HG03520 (cell line): ENCODE measurements at regions not wholly inside any gene's neighbourhood (a gene's known extent, or its start where the extent isn't known, plus 50 kb on each side); places are given as distances from the start of the nearest gene placed in this dataset.

ENCODE experiments used
- ATAC-seq: cut with Tn5 transposase; IDR thresholded peaks from one replicate; pipeline ENCODE4 v1.9.1; 2021; ENCODE audit warnings: mild to moderate bottlenecking, moderate library complexity; ENCODE audit not compliant: unreplicated experiment

DNA sequence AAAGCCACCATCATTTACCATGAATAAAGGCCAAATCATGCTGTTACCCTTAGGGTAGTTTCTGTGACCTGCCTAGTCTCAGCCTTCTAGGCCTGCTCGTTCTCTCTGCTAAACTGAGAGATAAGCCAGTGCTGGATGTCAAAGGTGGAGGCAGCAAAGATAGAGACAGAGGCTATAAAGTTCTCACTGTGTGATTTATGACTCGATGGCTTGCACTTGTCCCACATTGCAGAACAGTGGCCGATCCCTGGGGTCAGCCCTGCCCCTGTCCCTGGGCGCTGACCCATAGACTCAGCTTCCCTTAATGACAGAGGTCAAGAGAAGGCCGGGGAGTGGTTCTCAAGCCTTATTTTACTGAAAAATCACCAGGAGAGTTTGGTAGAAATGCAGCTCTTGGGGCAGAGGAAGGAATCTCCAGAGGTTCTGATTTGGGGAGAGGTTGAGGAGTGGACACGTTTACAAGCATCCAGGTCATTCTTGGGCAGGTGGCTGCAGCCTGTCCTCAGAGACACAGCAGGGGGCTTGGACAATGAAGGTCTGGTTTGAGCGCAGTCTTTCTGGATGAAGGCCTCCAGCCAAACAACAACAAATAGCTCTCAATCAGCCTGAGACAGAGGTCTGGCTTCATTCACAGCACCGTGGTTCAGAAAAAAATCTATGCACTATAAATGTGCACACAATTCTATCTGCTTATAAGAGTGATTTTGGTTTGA lies 143.5 kb downstream of the ACKR3 start:
- ATAC-seq, result no peak

DNA sequence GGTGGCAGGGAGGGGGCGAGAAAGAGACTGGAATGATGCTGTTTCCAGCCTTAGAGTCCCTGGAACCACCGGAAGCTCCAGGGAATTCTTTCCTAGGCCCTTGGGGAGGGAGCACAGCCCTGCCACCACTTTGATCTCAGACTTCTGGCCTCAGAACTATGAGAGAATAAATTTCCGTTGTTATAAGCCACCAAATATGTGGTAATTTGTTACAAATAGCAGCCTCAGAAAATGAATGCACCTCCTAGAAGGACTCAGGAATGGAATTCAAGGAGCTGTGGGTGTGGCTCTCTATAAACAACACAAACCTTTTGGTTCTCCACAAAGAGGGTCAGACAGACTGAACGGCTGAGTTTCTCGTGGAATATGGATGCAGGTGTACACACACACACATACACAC lies 144.5 kb downstream of the ACKR3 start:
- ATAC-seq, result no peak

DNA sequence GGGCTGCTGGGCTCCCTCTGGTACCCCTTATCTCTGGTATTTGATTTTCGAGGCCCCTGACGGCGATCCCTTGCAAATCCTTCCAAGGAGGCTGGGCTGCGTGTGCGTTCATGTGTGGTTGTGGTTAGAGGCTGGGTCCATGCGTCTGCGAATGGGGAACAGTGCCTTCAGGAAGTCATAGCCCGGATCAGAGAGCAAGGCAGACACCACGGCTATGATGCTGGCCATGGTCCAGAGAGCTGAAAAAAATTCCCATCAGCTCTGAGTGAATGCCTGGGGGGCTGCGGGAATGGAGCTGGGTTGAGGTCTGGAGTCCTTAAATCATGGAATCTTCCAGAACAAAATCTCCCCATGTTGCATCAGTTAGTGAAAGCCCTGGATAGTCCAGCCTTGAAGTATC lies 145.5 kb downstream of the ACKR3 start:
- ATAC-seq, result no peak

DNA sequence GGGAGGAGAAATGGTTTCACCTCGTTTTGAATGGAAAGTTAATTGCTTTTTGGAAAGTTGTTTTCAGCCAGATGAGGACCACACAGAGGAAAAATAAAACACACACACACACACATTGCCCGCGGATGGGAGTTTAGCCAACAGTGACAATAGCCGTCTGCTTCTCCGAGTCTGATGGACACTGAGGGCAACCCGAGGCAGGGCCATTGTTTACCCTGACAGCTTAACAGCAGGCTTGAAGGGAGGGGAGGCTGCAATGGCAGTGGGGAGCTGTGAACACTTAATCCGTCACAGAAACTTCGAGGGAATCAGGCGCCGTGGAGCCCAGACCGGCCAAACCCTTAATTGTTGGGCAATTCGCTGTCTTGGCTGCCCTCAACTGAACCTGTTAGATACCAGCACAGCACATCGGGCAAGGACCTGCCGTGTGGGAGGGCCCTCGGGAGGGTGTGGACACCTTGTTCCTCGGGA lies 145.9 kb downstream of the ACKR3 start:
- ATAC-seq, result no peak

DNA sequence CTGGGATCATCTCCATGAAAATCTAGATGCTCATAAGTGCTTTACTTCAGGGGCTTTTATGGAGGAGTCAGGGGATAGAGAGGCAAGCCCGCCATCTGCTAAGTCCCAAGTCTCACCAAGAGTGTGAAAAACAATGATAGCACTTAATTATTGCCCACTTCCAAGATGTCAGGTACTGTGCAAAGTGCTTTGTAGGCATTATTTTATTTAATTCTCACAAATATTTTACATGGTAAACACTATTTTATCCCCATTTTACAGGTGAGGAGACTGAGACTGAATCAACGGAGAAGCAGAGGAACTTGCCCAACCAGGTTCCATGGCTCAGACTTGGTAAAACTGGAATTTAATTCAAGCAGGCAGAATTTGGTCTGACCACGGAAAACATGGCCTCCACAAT lies 147.5 kb downstream of the ACKR3 start:
- ATAC-seq, result no peak

DNA sequence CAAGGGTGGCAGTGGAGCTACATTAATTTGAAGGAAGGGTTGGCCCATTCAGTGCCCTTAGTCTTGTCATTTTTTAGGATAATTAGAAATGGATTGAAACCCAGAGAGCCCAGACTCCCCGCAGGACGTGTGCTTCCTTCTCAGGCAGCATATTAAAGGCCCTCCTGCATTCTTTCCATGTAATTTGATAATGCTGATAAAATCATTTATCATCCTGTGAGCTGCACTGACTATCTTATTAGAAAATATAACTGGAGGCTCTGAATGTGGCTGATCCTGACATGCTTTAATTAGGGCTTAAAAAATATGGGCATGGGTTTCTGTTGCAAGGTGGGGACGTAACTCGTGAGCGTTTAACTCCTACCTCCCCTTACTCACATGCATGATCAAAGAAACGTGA lies 148.1 kb downstream of the ACKR3 start:
- no peak for ATAC-seq

DNA sequence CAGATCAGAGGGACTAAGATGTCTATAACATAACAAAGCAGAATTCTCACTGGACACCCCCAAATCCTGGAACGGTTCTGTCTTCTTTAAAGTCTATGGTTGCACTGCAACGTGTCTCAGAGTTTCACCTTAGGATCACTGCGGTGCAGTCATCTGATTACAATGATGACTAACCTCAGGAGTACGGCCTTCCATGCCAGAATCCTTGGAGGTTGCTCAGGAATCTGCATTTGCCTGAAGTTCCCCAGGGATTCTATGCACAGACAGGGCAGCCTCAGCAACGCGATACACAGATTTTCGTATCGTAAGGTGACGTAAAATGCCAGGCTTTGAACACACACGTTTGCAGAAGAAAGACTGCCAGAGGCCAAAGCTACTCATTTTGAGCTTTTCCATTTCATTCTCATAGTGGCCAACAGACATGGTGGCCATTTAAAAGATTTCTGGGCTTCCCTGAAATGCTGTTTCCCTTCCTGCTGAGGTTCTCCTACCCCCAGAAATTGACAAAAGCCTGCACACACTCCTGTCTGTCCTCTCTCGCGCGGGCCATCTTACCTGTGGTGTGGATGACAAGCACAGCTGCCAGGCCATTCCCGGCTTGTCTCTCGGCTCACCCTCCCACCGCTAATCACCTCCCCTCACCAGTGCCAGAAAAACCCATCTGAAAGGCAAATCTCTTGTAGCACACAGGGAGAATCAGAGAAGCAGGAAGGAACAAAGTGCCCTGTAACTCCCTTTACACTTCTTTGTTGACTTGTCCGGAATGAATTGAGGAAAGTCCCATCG lies 148.8 kb downstream of the ACKR3 start:
- ATAC-seq, result no peak

DNA sequence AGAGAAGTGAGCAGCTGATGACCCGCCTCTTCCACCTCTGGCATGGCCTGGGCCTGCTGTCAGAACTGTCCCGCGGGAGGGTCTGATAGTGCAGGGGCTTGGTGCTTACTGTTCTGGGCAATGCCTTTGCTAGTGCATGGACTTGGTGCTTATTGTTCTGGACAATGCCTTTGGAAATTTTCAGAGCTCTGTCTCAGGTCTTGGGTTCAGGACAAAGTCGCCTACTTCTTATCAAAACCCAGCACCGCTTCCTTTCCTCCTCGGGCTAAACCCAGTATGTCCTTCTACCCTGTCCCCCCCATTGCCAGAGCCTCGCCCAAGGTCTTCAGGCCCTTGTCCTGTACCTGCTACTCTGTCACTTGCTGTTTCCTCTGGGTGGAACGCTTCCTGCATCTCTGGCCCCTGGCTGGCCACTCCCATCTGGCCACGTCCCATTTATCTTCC lies 149.6 kb downstream of the ACKR3 start:
- ATAC-seq, result no peak

DNA sequence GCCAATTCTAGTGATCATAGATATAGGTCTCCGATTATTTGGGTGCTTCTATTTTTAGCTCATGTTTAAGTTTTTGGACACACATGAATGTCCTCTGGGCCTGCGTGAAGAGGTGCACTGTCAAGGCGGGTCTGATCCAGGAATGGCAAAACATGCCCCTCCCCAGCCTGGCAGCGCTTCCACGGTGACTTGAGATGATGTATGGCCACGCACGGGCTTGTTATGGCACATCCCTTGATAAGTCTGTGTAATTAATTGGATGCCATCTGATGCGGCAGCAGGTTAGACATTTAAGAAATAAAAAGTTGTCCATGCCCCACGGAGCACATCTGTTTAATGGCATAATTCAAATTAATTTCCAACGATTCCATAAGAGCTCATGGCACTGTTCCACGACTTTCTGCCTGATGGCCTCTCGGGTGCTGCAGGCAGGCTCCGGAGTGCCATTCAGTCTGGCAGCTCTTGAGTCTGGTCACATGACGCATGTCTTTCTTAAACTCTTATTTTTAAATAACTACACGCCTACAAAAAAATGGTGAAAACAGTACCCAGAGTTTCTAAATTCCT lies 151.4 kb downstream of the ACKR3 start:
- ATAC-seq, result no peak

DNA sequence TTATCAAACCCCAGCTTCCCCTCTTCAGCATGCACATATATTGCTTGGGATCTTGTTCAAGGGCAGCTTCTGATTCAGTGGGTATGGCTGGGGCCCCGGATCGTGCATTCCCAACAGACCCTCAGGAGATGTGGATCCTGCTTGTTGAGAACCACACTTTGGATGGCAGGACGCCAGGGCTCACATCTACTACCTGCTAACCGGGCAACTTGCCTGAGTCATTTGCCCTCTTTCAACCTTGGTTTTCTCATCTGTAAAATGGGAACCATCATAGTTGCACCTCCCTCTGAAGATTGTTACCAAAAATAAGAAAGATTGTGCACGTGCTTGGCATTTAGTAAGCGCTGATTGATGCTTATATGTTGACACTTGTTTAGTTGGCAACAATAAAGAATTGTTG lies 154.6 kb downstream of the ACKR3 start:
- ATAC-seq, result no peak

DNA sequence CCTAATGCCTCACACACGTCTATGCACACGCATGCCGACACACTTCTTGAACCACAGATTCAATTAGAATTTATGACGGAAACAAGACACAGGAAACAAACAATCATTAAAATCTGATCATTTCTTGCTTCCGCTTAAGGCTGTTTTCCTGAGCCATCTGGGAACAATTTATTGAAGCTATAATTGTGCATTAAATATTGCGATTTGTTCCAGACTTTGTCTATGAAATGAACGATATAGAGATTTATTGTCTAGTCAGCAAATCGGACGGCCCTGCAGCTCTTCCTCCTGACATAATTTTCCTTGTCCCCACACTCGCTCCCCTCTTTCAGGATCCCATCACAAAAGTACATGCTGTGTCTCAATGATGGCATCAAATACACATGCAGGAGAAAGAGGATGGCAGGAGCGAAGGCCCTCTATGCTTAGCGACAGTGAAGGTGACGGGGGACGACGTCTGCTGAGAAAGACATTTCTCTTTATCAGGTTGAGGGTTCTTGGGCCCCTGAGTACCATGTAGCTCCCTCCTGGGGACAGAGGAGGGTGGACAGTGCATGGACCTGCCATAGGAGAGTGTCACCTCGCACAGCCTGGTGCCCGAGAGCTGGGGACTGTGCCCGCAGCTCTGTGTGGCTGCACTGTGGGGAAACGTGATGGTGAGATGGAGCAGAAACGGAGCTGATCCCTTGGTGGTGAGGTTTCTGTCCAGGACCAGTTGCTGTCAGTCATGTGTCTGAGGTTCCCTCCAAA lies 157.3 kb downstream of the ACKR3 start:
- ATAC-seq, result no peak

DNA sequence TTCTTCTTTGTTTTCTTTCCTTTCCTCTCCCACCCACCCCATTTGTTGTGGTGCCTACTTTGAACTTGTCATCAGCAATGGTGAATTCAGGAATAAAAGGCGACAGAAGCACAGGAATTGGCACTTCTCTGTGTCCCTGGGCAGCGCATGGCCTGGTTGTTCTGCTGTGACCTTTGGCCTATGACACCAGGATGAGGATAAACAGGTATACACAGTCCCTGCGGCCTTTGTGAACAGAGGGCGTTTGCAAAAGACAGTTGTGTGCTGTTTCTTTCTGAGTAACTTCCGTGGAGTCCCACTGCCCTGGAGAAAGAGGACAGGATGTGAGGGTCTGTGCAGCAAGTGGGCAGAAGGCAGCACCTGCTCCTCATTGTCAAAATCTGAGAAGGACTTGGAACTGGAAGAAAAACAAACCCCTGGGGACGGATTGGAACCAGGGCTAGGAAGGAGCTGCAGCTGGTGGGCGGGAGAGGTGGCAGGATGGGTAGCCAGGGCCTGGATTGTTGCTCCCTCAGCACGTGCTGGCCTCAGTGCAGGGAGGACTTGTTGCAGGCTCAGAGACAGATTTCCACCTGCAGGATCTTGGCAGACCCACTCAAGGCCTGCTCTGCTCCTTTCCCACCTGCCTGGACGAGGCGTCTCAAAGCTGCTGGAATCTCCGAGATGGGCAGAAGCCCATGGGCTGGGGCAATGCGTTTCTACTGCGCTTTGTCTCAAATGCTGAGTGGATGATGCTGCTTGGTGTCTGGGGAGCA lies 159.5 kb downstream of the ACKR3 start:
- no peak for ATAC-seq

DNA sequence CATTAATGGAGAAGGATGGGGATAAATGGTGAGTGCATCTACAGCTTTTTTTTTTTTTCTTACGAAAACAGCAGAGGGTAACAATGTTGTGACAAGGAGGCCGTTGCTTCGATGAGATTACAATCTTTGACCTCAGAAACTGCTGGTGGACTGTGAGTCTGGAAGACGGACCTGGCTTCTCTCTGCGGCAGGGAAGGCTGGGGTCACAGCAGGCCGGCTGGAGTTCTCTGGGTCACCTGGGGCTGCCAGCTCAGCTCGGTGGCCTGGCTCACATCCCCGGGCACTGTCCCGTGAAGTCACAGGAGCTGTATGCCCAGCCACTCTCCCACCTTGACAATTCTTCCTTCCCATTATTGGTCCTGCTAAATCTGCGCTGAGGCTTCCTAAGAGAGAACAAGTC lies 160.8 kb downstream of the ACKR3 start:
- no peak for ATAC-seq

DNA sequence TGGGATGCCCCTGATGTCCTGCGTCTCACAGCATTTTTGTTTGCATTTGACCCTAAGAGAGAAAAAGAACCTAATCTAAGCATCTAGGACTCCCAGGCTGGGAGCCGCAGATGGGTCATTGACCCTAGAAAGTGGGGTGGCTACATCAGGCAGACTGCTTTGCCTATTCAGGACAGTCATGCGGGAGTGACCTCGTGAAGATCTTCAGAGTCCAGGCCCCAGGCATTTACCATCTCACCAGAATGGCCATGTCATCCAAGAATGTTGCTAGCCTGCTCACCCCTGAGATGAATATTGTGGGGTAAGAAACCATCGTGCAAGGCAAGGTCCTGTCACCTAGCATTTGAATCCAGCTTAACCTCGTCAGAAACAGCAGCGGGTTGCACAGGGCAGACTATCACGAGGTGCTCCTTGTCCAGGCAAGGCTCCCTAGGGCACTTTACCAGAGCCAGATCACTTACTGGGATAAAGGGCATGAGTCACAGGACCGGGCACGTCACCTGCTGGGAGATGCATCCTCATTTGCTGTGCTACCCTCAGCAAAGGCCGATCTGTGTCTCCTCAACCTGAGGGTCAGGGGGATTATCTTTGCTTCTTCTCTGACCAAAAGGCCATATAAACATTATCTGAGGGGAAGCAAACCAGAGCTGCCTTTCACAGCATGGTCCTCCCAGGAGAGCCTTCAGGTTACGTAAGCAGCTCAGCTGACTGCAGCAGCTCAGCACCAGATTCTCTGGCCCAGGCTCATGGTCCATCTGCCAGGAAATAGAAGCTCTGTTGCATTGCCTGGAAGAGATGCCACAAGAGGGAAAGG lies 162.3 kb downstream of the ACKR3 start:
- ATAC-seq, result no peak

DNA sequence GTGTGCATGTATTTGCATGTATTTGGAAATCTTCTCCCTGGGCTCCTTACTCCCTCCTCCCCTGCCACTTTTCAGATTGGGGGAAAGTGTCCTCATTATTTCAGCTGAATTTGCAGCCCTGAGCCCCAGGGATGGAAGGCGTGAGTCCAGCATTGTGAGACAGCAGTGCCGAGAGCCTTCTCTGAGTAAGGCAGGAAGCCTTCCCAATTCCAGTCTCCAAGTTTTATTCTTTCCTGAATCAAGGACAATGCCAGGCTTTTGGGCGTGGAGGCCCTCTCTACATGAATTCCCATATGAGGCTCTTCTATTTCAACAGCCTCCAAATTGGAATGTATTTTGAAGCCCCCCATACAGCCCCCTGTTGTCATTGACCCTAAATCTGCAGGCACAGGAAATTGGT lies 163.5 kb downstream of the ACKR3 start:
- ATAC-seq, result no peak

DNA sequence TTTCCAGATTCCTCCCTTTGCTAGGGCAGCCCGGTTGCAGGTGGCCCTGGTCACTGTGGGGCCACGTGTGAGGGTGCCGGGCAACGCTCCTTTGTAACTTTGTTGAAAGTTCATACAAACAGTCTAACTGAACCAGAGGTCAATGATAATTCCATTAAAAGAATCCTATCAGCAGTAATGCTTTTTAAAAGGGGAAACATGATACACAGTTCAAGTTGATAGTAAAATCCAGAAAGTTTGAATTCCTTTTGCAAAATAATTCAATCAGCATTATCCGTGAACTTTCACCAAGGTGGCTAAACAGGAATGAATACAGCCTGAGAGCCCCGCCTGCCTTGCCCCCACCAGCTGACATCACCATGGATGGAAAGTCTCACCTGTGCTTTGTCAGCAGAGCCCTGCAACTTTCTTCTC lies 166.2 kb downstream of the ACKR3 start:
- ATAC-seq, result no peak

DNA sequence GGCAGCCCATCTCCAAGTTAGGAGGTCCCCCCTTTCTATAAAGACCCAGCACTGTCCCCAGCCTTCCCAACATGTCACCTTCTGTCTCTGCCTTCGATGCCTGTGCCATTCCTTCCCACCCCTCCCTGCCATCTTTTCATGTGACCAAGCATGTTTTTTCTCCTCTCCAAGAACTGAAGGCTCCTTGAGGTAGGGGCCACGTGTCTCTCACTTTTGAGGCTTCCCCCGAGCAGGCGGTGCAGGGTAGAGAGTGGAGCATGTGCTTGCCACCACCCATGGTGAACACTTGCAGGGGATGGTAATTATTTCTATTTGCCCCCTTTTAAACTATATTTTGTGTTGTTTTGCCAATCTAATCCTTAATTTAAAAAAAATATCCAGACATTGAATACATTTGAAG lies 168.4 kb downstream of the ACKR3 start:
- no peak for ATAC-seq

DNA sequence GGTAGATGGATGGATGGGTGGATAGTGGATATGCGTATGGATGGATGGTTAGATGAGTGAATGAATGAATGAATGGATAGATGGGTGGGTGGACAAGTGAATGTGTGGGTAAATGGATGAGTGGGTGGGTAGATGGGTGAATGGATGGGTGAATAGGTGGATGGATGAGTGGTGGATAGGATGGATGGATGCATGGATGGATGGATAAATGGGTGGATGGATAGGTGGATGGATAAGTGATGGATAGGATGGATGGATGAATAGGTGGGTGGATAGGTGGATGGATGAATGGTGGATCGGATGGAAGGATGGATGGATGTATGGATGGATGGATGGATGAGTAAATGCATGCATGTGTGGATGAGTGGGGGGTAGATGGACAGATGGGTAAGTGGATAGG lies 169.3 kb downstream of the ACKR3 start:
- no peak for ATAC-seq

DNA sequence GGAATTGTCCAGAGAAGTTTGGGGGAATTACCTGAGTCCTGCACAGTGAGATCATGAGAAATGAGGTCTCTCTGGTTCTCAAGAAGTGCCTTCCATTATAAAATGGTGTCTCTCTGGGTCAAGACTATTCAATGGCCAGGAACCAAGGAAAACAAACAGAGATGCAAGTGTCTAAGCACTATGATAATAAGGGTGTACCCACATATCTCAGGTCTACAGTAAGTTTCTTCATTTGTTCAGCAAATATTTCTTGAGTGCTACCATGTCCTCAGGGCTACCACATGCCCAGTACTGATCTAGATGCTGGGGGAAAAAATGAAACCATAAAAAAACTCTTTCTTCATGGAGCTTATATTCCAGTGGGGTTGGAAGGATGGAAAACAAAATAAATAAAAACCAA lies 170.0 kb downstream of the ACKR3 start:
- ATAC-seq, result no peak

DNA sequence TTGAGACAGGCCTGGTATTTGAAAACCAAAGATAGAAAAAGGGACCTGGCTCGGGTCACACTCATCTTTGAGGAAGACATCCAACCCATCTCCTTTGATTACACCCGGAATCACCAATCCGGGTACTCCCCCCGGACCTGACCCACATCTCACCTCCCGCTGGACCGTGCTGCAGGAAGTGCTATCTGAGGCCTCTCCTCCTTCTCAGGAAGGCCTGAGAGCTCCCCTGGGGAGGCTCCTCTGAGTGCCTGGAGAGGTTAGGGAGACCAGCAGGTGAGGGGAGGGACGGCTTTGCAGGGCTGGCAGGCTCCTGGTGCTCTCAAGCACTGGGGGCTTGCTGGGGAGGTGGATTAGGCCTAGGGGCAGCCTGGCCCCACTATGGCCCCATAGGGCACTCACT lies 170.9 kb downstream of the ACKR3 start:
- no peak for ATAC-seq
